ENCODE measurements at regions not wholly inside any gene's neighbourhood (a gene's known extent, or its start where the extent isn't known, plus 50 kb on each side); places are given as distances from the start of the nearest gene placed in this dataset.

GRCh38 chr13:20351281-20352022 lies 119.3 kb upstream of the GJB6 start:
- CTCF ChIA-PET: no interaction called here
- no peak for DNase-seq (ENCODE audit: extremely low spot score)

GRCh38 chr13:20350819-20351218 lies 118.7 kb upstream of the GJB6 start:
- POLR2A ChIA-PET: no interaction called here
- no peak for TF ChIP-seq L3MBTL2 (conservative IDR thresholded peaks at IDR 0.05)
- TF ChIP-seq SP1 (IDR thresholded peaks at IDR 0.05): no peak
- TF ChIP-seq ELF4 (IDR thresholded peaks at IDR 0.05): no peak
- TF ChIP-seq SUZ12 (IDR thresholded peaks at IDR 0.05): no peak
- no peak for TF ChIP-seq PKNOX1 (IDR thresholded peaks at IDR 0.05)
- TF ChIP-seq ARNT (IDR thresholded peaks at IDR 0.05): no peak
- no peak for TF ChIP-seq ZNF384 (IDR thresholded peaks at IDR 0.05)
- no peak for DNase-seq (ENCODE audit: extremely low spot score)
- CTCF ChIA-PET: no interaction called here

More at GRCh38 chr13:20351281-20352022, 119.3 kb upstream of the GJB6 start:
- POLR2A ChIA-PET: no interaction called here
- TF ChIP-seq HDGF (IDR thresholded peaks at IDR 0.05; ENCODE audit: borderline replicate concordance) (no peak), BHLHE40 (IDR thresholded peaks at IDR 0.05; ENCODE audit: borderline replicate concordance) (no peak), NFRKB (IDR thresholded peaks at IDR 0.05) (no peak), LEF1 (IDR thresholded peaks at IDR 0.05; ENCODE audit: borderline replicate concordance) (no peak)

- ChIA-PET POLR2A (no interaction called here), CTCF (no interaction called here)
- DNase-seq (ENCODE audit: extremely low spot score): no peak
- no peak for TF ChIP-seq CTBP1 (IDR thresholded peaks at IDR 0.05; ENCODE audit: borderline replicate concordance)
- no peak for TF ChIP-seq SUZ12 (IDR thresholded peaks at IDR 0.05)
- no peak for TF ChIP-seq PKNOX1 (IDR thresholded peaks at IDR 0.05)
- TF ChIP-seq SP1 (IDR thresholded peaks at IDR 0.05): no peak
- no peak for TF ChIP-seq HDGF (IDR thresholded peaks at IDR 0.05; ENCODE audit: borderline replicate concordance)
- no peak for TF ChIP-seq LEF1 (IDR thresholded peaks at IDR 0.05; ENCODE audit: borderline replicate concordance)
- TF ChIP-seq L3MBTL2 (conservative IDR thresholded peaks at IDR 0.05): no peak
- no peak for TF ChIP-seq NFRKB (IDR thresholded peaks at IDR 0.05)
- no peak for TF ChIP-seq ELF4 (IDR thresholded peaks at IDR 0.05)
Observed at GRCh38 chr13:20350382-20350763, 118.3 kb upstream of the GJB6 start.

- TF ChIP-seq ARNT (IDR thresholded peaks at IDR 0.05) (no peak), CTBP1 (IDR thresholded peaks at IDR 0.05; ENCODE audit: borderline replicate concordance) (no peak), FOXM1 (IDR thresholded peaks at IDR 0.05; ENCODE audit: borderline replicate concordance) (no peak)
- DNase-seq (ENCODE audit: extremely low spot score): no peak
- POLR2A ChIA-PET: no interaction called here
- CTCF ChIA-PET: no interaction called here
Observed at GRCh38 chr13:20349564-20350381, 117.7 kb upstream of the GJB6 start.

- CTCF ChIA-PET: interaction anchor here (0.7 kb wide), 1 partner anchor 30 kb away, joined by 3 read pairs; no protein-coding TSS in a partner anchor
- no peak for DNase-seq (ENCODE audit: extremely low spot score)
- POLR2A ChIA-PET: no interaction called here
- TF ChIP-seq LEF1 (IDR thresholded peaks at IDR 0.05; ENCODE audit: borderline replicate concordance) (no peak), PKNOX1 (IDR thresholded peaks at IDR 0.05) (no peak), ZNF384 (IDR thresholded peaks at IDR 0.05) (no peak), NFRKB (IDR thresholded peaks at IDR 0.05) (no peak), SP1 (IDR thresholded peaks at IDR 0.05) (no peak), TARDBP (IDR thresholded peaks at IDR 0.05) (no peak)
Observed at GRCh38 chr13:20348645-20349408, 116.7 kb upstream of the GJB6 start.

- no peak for DNase-seq (ENCODE audit: extremely low spot score)
- TF ChIP-seq SP1 (IDR thresholded peaks at IDR 0.05): no peak
- TF ChIP-seq SUZ12 (IDR thresholded peaks at IDR 0.05): no peak
- CTCF ChIA-PET: interaction anchor here (0.6 to 0.7 kb wide), 2 partner anchors 29 to 145 kb away, joined by 3 read pairs; no protein-coding TSS in a partner anchor
- POLR2A ChIA-PET: no interaction called here
Observed at GRCh38 chr13:20348018-20348417, 115.9 kb upstream of the GJB6 start.

- POLR2A ChIA-PET: no interaction called here
- CTCF ChIA-PET: no interaction called here
- no peak for TF ChIP-seq FOXM1 (IDR thresholded peaks at IDR 0.05; ENCODE audit: borderline replicate concordance)
- no peak for TF ChIP-seq ELF4 (IDR thresholded peaks at IDR 0.05)
- no peak for TF ChIP-seq PKNOX1 (IDR thresholded peaks at IDR 0.05)
- TF ChIP-seq CTBP1 (IDR thresholded peaks at IDR 0.05; ENCODE audit: borderline replicate concordance): no peak
- TF ChIP-seq BHLHE40 (IDR thresholded peaks at IDR 0.05; ENCODE audit: borderline replicate concordance): no peak
- no peak for DNase-seq (ENCODE audit: extremely low spot score)
Observed at GRCh38 chr13:20344836-20345490, 112.8 kb upstream of the GJB6 start.
